NAMALWA (cell line): ENCODE measurements at regions not wholly inside any gene's neighbourhood (a gene's known extent, or its start where the extent isn't known, plus 50 kb on each side); places are given as distances from the start of the nearest gene placed in this dataset.
"Not testable (repeated sequence)": the region's sequence is repeated elsewhere in the genome, so short reads cannot be mapped to it uniquely, and the experiment has no call there.

ENCODE experiments used
- DNase-seq: peaks from one replicate; pipeline ENCODE4 v3.0.0-alpha.2; 2015; ENCODE audit warnings: low spot score

DNA sequence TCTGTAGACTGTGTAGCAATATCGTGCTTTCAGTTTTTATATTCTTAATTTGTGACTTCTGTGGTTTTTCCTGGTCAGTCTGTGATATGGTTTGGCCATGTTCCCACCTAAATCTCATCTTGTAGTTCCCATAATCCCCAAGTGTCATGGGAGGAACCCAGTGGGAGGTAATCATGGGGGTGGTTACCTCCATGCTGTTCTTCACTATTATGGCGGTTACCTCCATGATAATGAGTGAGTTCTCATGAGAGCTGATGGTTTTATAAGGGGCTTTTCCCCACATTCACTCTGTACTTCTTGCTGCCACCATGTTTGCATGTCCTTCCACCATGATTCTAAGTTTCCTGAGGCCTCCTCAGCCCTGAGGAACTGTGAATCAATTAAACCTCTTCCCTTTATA lies 169.8 kb downstream of the LEPR start:
- no peak for DNase-seq

DNA sequence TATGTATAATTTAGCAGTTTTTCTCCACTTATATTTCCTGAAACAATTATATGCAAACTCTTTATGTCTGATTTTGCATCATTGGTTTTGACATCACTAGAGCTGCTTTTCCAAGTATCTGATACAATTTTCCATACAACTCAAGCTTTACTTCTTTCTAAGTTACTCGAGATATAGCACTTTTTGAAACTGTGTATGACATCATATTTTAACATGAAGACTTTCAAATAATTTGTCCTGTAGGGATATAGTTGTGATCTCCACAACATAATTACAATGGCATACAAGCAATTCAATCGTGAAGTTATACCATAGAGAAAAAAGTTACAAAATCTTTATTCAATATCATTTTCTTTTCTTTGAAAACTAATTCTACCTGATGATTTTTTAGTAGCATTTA lies 173.0 kb downstream of the LEPR start:
- no peak for DNase-seq

DNA sequence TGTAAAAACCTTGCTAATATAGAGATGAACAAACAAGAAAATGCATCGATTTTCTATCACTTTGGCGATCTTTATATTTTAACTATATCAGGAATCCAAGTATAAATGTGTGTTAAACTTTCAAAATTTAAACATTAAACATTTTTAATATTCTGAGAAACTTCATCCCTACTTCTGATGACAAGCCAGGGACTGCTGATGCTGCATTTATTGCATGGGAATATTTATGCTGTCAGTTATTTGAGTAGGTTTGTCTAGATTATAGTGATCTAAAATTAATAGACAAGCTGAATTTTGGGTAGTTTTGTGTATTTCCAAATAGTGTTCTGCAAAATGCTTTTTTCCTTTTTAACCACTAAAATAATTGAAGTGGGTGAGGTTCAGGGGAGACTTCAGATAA lies 175.3 kb downstream of the LEPR start:
- no peak for DNase-seq

DNA sequence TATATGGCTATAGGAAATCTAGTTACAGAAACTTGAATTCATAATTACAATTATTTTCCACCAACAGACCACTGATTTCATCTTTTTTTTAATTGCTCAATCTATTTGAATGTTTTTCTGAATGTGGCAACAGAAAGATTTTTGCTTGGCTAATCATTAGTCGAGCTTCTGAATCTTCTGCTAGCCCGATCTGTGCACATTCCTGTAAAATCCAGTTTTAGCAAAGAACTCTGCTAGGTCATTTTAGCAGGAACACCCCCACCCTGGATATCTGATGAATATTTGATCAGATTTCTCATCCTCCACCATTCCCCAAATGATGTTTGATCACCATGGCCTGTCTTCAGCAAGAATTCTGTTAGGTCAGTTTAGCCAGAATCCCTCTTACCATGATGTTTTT lies 176.3 kb downstream of the LEPR start:
- no peak for DNase-seq

DNA sequence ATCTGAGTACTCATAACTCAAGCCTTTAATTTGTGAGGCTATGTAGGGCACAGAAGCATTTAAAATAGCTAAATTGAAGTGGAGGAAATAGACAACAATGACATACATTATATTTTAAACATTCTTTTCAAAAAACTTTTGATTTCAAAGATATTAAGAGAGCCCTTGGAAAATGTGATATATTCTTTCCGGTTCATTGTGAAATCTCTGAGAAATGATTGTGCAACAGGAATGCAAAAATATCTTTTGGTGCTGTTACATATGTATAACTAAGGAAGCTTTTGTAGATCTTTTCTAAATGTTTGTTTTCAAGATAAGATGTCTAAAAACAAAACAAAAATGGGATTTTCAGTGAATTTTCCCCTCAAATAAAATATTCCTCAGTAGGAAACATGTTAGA lies 185.2 kb downstream of the LEPR start:
- no peak for DNase-seq

DNA sequence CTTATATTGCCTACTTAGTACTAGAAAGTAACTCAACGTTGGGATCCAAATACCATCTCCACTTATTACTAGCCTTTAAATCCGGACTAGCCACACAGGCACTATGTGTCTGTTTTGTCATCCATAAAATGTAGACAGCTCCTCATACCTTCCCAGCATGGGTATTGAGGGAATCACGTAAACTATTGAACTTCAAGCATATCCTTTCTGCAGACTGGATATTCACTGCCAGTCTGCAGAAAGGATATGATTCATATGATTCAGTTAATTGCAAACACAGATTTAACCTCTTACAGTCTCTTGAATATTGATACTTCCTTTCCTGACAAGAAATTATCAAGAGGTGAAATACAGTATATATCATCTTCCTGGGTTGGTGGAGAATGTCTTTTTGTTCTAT lies 186.0 kb downstream of the LEPR start:
- no peak for DNase-seq

DNA sequence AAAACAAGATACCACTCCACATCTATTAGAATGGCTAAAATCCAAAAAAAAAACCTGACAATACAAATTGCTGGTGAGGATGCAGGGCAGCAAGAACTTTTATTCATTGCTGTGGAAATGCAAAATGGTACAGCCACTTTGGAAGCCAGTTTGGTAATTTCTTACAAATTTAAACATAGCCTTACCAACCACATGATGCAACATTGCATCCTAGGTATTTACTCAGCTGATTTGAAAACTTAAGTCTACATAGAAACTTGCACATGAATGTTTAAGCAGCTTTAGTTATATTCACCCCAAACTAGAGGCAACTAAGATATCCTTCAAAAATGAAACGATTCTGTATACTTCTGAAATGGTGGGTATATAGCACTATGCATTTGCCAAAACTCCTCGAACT lies 178.8 kb upstream of the PDE4B start:
- no peak for DNase-seq

DNA sequence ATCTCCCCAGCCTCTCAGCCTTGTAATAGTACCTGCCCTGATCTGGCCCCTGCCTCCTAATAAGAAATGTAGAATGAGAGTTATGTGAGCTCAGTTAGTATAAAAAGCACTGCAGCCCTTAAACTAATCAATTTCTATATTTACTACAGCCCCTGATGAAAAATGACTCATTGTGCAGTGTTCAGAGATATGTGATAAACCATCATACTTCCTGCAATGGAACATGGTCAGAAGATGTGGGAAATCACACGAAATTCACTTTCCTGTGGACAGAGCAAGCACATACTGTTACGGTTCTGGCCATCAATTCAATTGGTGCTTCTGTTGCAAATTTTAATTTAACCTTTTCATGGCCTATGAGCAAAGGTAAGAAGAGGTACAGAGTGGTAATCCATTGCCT lies 176.8 kb upstream of the PDE4B start:
- DNase-seq, result no peak

DNA sequence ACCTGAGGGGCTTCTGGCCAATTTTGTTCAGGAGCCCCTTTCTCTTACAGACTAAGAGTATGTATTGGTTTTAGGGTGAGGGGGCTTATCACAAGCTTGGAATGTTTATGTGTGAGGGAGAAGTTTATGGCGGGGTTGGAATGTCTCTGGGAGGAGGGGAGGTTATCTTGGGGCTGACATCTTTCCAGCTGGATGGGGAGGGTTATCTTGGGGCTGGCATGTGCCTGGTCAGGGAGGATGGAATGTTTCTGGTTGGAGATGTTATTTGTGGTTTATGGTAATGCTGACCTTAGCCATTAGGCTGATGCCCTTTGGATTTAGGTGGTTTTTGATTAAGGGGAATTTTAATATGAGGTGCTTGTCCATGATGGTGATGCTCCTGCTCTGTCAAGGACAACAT lies 171.0 kb upstream of the PDE4B start:
- not testable (repeated sequence) for DNase-seq

DNA sequence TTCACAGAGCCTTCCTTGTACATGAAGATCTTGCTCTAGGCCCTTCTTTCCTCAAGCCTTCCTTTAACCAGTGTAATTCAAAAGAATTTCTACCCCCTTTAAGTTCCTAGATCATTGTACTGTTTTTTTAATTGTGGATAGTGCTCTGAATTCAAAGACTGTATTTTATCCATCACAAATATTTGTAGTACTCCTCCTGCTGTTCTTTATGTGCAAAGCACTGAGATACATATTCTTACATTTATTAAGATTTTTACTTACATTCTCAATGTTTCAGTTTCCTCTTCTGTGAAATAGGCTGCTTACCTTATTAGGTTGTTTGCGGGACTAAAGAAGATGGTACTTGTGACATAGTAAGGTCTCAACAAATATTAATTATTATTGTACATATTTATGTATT lies 168.8 kb upstream of the PDE4B start:
- DNase-seq, result no peak

DNA sequence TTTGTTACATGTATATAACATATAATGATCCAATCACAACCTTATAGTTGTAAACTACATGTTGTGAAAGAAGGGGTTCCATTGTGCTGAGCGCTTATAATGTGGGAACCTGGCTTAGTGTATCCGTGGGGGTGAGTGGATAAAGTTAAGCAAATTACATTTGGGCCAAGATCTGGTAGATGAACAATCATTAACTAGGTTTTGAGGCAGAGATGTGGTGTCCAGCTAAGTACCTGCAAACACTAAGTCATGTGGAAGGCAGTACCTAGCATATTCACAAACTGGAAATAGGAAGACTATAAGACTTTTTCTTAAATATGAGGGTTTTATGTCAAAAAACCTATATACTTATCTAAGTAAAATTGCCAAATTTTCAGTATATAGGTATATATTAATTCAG lies 167.2 kb upstream of the PDE4B start:
- DNase-seq, result no peak

DNA sequence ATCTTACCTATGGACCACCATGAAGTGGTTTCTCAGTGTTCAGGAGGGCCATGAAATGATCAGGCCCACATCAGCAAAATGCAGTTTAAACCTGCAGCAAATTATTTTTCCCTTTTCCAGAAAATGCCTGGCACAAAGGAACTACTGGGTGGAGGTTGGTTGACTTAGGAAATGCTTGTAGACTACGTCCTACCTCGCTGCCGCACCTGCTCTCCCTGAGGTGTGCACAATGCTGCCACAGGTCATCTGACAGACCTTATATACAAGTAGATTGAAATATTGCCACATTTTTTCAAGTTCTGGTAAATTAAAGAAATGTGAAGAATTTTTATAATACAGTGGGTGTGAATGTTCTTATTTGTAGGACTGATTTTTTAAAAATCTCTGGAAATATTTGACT lies 166.7 kb upstream of the PDE4B start:
- no peak for DNase-seq

DNA sequence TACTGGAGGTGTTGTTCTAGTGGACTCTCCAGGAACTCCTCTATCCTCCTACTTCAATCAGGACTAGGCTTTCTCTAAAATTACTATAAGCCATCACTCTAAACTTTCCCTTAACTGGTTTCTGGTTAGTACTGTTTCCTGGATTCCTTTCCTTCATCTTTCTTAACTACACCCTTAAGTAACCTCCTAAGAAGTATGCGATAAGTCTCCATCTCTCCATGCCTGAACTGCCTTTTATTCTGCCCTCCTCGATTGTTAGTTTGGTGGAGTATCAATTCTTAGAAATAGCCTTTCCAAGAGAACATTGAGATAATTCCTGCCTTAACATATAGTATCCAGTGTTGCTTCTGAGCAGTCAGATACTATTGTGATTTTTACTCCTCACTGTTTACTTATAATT lies 162.9 kb upstream of the PDE4B start:
- no peak for DNase-seq

DNA sequence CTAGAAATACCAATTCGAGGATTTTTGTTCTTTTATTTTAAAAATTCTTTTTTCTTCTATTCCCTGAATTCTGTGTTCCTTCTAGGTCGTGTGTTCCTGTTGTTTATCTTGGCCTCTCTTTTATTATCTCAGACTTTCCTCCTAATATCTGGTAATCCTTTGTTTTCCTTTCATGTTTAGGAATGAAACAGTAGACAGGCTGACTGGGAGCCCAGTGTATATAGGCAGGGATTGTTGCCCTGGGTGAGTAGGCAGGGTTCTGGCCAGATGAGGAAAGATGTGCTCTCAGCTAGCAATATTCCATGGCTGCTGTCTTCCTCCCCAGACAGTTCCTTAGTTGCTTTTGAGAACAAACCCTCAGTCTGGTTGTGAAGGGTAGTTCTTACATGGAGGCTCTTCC lies 161.8 kb upstream of the PDE4B start:
- no peak for DNase-seq

DNA sequence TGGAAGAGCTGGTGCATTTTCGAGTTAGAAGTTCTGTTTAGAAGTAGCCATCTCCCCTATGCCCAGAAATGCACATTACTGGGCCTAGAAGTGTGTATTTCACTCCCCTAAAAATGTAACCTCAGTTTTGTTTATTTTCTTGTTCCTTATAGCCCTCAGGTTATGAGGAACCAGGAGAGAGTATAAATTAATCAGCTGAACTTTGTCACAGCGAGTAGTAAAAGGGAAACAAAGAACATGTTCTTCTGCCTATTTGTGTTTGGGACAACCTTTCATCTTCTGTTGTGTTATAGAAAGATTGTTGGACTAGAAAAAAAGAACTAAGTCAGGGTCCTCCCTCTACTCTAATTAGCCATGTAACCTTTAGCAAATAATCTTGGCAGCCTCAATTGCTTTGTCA lies 160.5 kb upstream of the PDE4B start:
- DNase-seq, result no peak

DNA sequence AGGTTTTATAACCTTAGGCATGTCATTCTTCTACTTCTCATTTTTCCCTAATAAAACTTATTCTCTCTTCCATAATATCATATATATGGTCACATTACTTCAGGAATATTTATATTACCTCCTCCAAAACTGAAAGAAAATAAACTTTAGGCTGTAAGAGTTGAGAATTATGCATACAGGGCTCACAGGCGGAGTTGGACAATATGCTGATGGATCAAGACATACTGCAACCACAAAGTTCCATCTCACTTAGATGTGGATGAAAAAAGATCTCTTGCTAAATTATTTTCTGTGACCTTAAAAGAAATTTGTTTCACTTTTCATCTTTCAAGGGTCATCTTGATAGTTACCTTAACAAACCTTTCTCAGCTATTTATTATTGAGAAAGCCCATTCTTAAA lies 152.6 kb upstream of the PDE4B start:
- no peak for DNase-seq

DNA sequence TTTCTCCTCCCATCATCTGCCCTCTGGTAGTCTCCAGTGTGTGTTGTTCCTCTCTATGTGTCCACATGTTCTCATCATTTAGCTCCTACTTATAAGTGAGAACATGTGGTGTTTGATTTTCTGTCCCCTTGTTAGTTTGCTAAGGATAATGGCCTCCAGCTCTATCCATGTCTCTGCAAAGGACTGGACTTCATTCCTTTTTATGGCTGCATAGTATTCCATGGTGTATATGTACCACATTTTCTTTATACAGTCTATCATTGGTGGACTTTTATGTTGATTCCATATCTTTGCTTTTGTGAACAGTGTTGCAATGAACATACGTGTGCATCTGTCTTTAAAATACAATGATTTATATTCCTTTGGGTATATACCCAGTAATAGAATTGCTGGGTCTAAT lies 143.5 kb upstream of the PDE4B start:
- not testable (repeated sequence) for DNase-seq

DNA sequence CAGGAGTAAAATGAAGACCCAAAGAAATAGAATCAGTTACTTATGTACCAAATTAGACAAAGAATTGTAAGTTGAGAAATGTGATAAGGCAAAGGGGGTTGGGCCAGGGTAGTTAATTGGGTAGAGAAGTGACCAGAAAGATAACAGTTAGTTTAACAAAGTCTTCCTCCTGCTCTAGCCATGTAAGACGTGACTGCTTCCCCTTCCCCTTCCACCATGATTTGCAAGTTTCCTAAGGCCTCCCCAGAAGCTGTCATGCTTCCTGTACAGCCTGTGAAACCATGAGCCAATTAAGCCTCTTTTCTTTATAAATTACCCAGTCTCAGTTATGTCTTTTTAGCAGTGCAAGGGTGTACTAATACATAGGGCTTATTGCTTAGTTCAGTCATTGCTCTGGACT lies 142.0 kb upstream of the PDE4B start:
- no peak for DNase-seq

DNA sequence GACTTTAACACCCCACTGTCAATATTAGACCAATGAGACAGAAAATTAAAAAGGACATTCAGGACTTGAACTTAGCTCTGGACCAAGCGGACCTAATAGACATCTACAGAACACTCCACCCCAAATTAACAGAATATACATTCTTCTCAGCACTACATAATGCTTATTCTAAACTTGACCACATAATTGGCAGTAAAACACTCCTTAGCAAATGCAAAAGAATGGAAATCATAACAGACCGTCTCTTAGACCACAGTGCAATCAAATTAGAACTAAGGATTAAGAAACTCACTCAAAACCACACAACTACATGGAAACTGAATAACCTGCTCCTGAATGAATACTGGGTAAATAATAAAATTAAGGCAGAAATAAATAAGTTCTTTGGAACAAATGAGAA lies 138.2 kb upstream of the PDE4B start:
- not testable (repeated sequence) for DNase-seq

DNA sequence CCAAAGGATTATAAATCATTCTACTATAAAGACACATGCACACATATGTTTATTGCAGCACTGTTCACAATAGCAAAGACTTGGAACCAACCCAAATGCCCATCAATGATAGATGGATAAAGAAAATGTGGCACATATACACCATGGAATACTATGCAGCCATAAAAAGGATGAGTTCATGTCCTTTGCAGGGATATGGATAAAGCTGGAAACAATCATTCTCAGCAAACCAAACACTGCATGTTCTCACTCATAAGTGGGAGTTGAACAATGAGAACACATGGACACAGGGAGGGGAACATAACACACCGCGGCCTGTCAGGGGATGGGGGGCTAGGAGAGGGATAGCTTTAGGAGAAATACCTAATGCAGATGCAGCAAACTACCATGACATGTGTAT lies 135.1 kb upstream of the PDE4B start:
- DNase-seq, result not testable (repeated sequence)

DNA sequence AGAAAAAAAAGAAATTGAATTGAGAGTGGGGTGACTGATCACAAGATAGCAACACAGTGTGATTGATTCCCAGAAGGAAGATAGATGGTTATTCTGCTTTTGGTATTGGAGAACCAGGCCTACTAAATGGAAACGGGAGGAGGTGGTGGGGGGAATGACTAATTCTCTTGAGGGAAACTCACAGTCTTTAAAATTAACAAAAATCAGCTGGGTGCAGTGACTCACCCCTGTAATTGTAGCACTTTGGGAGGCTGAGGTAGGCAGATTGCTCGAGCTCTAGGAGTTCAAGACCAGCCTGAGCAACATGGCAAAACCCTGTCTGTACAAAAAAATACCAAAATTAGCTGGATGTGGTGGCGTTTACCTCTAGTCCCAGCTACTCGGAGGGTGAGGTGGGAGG lies 134.6 kb upstream of the PDE4B start:
- DNase-seq, result no peak

DNA sequence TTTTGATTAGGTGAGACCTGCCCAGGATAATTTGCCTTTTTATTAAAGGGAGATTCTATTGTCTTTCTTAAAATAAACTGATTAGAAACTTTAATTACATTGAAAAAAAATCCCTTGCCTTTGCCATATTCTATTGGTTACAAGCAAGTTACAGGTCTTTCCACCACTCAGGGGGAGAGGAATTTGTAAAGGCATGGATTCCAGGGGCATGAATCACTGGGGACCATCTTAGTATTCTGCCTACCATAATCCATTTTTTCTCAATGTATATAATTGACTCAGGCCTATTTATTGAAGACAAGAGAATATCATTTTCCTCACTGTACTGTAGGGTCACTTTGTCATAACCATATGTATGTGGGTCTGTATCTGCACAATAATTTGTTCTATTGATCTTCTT lies 124.3 kb upstream of the PDE4B start:
- no peak for DNase-seq

DNA sequence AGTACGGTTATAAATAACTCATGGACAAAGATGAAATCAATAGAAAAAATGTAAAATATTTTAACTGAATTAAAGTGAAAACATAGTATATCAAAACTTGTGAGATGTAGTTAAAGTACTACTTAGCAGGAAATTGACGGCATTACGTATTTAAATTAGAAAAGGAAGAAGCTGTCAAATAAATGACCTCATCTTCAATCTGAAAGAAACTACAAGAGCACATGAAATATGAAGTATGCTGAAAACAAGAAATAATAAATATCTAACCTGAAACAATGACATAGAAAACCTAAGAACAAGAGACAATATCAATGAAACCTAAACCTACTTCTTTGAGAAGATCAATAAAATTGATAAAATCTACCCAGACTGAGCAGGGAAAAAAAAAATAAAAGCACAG lies 122.2 kb upstream of the PDE4B start:
- DNase-seq, result no peak

DNA sequence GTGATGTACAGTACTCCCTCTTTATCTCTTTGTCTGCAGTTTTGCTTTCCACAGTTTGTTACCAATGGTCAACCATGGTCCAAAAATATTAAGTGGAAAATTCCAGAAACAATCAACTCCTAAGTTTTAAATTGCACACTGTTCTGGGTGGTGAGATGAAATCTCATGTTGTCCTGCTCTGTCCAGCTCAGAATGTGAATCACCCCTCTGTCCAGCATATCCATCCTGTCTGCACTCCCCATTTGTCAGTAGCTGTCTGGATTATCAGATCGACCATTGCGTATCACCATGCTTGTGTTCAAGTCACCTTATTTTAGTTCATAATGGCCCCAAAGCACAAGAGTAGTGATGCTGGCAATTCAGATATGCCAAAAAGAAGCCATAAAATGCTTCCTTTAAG lies 118.2 kb upstream of the PDE4B start:
- no peak for DNase-seq

DNA sequence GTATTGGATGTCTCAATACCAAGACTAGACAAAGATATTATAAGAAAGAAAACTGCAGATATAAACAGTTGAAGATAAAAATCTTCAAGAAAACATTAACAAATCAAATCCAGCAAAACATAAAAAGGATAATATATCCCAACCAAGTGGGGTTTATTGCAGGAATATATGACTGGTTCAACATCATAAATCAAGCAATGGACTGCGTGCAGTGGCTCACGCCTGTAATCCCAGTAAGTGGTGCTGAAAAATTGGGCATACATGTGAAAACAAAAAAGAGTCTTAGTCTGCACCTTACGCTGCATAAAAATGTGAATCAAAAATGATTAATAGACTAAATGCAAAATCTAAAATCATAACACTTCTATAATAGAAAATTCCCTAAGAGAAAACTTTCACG lies 112.9 kb upstream of the PDE4B start:
- DNase-seq, result no peak

DNA sequence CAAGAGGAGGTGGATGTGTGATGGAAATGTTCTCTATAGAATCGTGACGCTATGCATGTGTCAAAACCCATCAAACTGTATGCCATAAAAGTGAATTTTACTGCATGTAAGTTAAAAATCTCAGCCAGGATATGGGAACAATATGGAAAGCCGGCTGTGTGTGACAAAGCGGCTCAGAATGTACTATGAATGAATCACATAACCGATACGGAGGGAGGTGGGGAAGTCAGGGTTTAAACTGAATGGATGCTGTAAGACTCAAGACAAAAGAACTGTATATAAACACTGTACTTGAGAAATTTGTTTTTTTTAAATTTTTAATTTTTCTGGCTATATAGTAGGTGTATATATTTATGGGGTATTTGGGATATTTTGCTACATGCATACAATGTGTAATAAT lies 111.6 kb upstream of the PDE4B start:
- no peak for DNase-seq
